ENCODE measurements at regions not wholly inside any gene's neighbourhood (a gene's known extent, or its start where the extent isn't known, plus 50 kb on each side); places are given as distances from the start of the nearest gene placed in this dataset.

DNA sequence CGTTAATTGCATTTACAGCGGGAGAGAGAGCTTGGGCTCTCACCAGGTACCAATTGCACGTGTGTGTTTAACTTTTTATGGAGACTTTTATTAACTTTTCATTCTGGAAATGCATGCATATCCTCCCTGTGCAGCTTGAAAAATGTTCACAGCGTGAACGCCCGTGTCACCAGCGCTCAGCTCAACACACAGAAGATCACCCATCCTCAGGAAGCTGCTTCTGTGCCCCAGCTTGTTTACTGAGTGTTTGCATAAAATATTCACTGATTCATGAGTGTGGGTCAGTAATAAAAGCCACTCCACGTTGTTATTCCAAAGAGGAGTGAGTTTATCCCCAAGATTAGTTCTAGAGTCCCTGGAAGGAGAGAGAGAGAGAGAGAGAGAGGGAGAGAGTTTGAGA, 75.5 kb upstream of the FZD10 start:
- H3K79me2 ChIP-seq (ENCODE audit: insufficient read depth, low read length), result no peaks in the 10 kb centered on the region
- H3K27me3 ChIP-seq (ENCODE audit: low read length), result no peaks in the 10 kb centered on the region
- H3F3A ChIP-seq (ENCODE audit: insufficient read depth), result no peaks in the 10 kb centered on the region
- TF ChIP-seq, protein P1, sequence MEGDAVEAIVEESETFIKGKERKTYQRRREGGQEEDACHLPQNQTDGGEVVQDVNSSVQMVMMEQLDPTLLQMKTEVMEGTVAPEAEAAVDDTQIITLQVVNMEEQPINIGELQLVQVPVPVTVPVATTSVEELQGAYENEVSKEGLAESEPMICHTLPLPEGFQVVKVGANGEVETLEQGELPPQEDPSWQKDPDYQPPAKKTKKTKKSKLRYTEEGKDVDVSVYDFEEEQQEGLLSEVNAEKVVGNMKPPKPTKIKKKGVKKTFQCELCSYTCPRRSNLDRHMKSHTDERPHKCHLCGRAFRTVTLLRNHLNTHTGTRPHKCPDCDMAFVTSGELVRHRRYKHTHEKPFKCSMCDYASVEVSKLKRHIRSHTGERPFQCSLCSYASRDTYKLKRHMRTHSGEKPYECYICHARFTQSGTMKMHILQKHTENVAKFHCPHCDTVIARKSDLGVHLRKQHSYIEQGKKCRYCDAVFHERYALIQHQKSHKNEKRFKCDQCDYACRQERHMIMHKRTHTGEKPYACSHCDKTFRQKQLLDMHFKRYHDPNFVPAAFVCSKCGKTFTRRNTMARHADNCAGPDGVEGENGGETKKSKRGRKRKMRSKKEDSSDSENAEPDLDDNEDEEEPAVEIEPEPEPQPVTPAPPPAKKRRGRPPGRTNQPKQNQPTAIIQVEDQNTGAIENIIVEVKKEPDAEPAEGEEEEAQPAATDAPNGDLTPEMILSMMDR (IDR thresholded peaks at IDR 0.05; ENCODE audit: insufficient read depth, low read length, poor library complexity, severe bottlenecking), result no peak
- no peak for TF ChIP-seq EZH2phosphoT487 (conservative IDR thresholded peaks at IDR 0.05; ENCODE audit: low read length)
- H3K4me2 ChIP-seq (ENCODE audit: low read depth, low read length, poor library complexity, severe bottlenecking), result no peak overlapping the region
- no peak overlapping the region for H3K9ac ChIP-seq (ENCODE audit: low read length)
- no peak overlapping the region for H2AFZ ChIP-seq (ENCODE audit: low read depth, low read length, severe bottlenecking)
- no peaks in the 10 kb centered on the region for H3K9me2 ChIP-seq (replicated peaks; ENCODE audit: insufficient read depth, low read length)
- no peaks in the 10 kb centered on the region for H4K20me1 ChIP-seq (ENCODE audit: low read depth, low read length)
- no peaks in the 10 kb centered on the region for H3K9me3 ChIP-seq (ENCODE audit: insufficient read depth, low read length)
- H3K4me3 ChIP-seq (ENCODE audit: insufficient read depth, low read length, poor library complexity, severe bottlenecking), result no peak overlapping the region
- no peak overlapping the region for H3K27ac ChIP-seq (ENCODE audit: low read depth, low read length)
- H3K36me3 ChIP-seq (ENCODE audit: low read length), result no peaks in the 10 kb centered on the region

DNA sequence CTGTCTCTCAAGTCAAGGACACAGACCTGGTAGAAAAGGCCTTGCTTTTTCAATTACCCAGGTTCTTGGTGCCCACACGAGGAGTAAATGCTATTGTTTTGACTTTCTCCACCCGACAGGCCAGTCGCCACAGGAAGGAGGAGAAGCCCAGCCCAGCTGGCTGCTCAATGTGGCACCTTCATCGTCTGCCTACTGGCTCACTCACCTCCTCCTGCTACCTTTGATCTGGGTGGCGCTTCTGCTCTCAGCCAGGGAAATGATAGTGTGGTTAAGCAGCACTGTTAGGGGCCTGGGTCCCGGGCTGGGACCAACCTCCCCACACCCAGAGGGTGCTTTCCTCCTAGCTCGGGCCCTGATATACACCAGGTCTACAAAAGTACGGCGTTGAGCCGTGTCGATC, 75.0 kb upstream of the FZD10 start:
- no peak overlapping the region for H2AFZ ChIP-seq (ENCODE audit: low read depth, low read length, severe bottlenecking)
- H3F3A ChIP-seq (ENCODE audit: insufficient read depth), result no peaks in the 10 kb centered on the region
- no peaks in the 10 kb centered on the region for H3K36me3 ChIP-seq (ENCODE audit: low read length)
- no peak overlapping the region for H3K27ac ChIP-seq (ENCODE audit: low read depth, low read length)
- no peaks in the 10 kb centered on the region for H3K9me2 ChIP-seq (replicated peaks; ENCODE audit: insufficient read depth, low read length)
- TF ChIP-seq, protein P1 (IDR thresholded peaks at IDR 0.05; ENCODE audit: insufficient read depth, low read length, poor library complexity, severe bottlenecking), result no peak
- no peak for TF ChIP-seq EZH2phosphoT487 (conservative IDR thresholded peaks at IDR 0.05; ENCODE audit: low read length)
- H4K20me1 ChIP-seq (ENCODE audit: low read depth, low read length), result no peaks in the 10 kb centered on the region
- H3K27me3 ChIP-seq (ENCODE audit: low read length), result no peaks in the 10 kb centered on the region
- no peaks in the 10 kb centered on the region for H3K79me2 ChIP-seq (ENCODE audit: insufficient read depth, low read length)
- no peak overlapping the region for H3K4me3 ChIP-seq (ENCODE audit: insufficient read depth, low read length, poor library complexity, severe bottlenecking)
- H3K4me2 ChIP-seq (ENCODE audit: low read depth, low read length, poor library complexity, severe bottlenecking), result no peak overlapping the region
- H3K9me3 ChIP-seq (ENCODE audit: insufficient read depth, low read length), result no peaks in the 10 kb centered on the region
- H3K9ac ChIP-seq (ENCODE audit: low read length), result no peak overlapping the region

DNA sequence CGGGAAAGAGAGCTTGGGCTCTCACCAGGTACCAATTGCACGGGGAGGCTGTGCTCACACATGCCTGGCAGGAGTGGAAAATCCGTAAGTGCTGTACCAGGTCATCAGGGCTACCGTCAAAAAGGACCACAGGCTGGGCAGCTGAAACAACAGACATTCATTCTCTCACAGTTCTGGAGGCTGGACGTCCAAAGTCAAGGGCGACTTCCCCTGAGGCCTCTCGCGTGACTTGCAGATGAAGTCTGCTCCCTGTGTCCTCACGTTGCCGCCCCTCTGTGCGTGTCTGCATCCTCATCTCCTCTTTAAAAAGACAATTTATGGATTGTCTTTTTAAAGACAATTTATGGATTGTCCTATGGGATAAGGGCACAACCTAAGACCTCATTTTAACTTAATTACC, 73.8 kb upstream of the FZD10 start:
- Histone ChIP-seq H3K27ac (ENCODE audit: low read depth, low read length) (no peak overlapping the region), H3K36me3 (ENCODE audit: low read length) (no peaks in the 10 kb centered on the region), H3K4me2 (ENCODE audit: low read depth, low read length, poor library complexity, severe bottlenecking) (no peak overlapping the region), H4K20me1 (ENCODE audit: low read depth, low read length) (no peaks in the 10 kb centered on the region), H3K79me2 (ENCODE audit: insufficient read depth, low read length) (no peaks in the 10 kb centered on the region), H3K9ac (ENCODE audit: low read length) (no peak overlapping the region), H3K27me3 (ENCODE audit: low read length) (no peaks in the 10 kb centered on the region), H3K4me3 (ENCODE audit: insufficient read depth, low read length, poor library complexity, severe bottlenecking) (no peak overlapping the region), H3K9me3 (ENCODE audit: insufficient read depth, low read length) (no peaks in the 10 kb centered on the region), H2AFZ (ENCODE audit: low read depth, low read length, severe bottlenecking) (no peak overlapping the region), H3F3A (ENCODE audit: insufficient read depth) (no peaks in the 10 kb centered on the region), H3K9me2 (replicated peaks; ENCODE audit: insufficient read depth, low read length) (no peaks in the 10 kb centered on the region)
- TF ChIP-seq EZH2phosphoT487 (conservative IDR thresholded peaks at IDR 0.05; ENCODE audit: low read length), result no peak
- TF ChIP-seq, protein P1 (IDR thresholded peaks at IDR 0.05; ENCODE audit: insufficient read depth, low read length, poor library complexity, severe bottlenecking), result no peak

DNA sequence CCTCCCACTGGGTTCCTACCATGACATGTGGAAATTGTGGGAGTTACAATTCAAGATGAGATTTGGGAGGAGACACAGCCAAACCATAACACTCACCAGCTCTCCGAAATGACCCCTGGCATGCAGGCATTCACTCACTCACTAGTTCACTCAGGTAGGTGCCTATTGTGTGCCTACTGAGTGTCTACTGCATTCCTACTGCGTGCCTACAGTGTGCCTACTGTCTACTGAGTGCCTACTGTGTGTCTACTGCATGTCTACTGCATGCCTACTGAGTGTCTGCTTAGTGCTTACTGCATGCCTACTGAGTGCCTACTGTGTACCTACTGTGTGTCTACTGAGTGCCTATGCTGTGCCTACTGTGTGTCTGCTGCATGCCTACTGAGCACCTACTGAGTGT, 71.7 kb upstream of the FZD10 start:
- no peak overlapping the region for H2AFZ ChIP-seq (ENCODE audit: low read depth, low read length, severe bottlenecking)
- TF ChIP-seq, protein P1 (IDR thresholded peaks at IDR 0.05; ENCODE audit: insufficient read depth, low read length, poor library complexity, severe bottlenecking), result no peak
- no peak for TF ChIP-seq EZH2phosphoT487 (conservative IDR thresholded peaks at IDR 0.05; ENCODE audit: low read length)
- H3F3A ChIP-seq (ENCODE audit: insufficient read depth), result no peaks in the 10 kb centered on the region

More for the DNA sequence above, 71.7 kb upstream of the FZD10 start:
- Histone ChIP-seq H3K9me3 (ENCODE audit: insufficient read depth, low read length) (no peaks in the 10 kb centered on the region), H3K79me2 (ENCODE audit: insufficient read depth, low read length) (no peaks in the 10 kb centered on the region), H3K27me3 (ENCODE audit: low read length) (no peaks in the 10 kb centered on the region), H3K27ac (ENCODE audit: low read depth, low read length) (no peak overlapping the region), H3K36me3 (ENCODE audit: low read length) (no peaks in the 10 kb centered on the region), H3K4me2 (ENCODE audit: low read depth, low read length, poor library complexity, severe bottlenecking) (no peak overlapping the region), H3K9me2 (replicated peaks; ENCODE audit: insufficient read depth, low read length) (no peaks in the 10 kb centered on the region), H3K4me3 (ENCODE audit: insufficient read depth, low read length, poor library complexity, severe bottlenecking) (no peak overlapping the region), H4K20me1 (ENCODE audit: low read depth, low read length) (no peaks in the 10 kb centered on the region), H3K9ac (ENCODE audit: low read length) (no peak overlapping the region)
